ENCODE measurements at regions not wholly inside any gene's neighbourhood (a gene's known extent, or its start where the extent isn't known, plus 50 kb on each side); places are given as distances from the start of the nearest gene placed in this dataset.

- TF ChIP-seq POLR2A (IDR thresholded peaks at IDR 0.05; ENCODE audit: low read length), result no peak
- TF ChIP-seq GATA1 (IDR thresholded peaks at IDR 0.05; ENCODE audit: low read depth, low read length), result no peak
Measured at GRCh38 chr1:73273886-73274285, 924.1 kb downstream of the LRRIQ3 start.

All from erythroblast (primary cell).